OCI-LY1 (cell line): ENCODE measurements at regions not wholly inside any gene's neighbourhood (a gene's known extent, or its start where the extent isn't known, plus 50 kb on each side); places are given as distances from the start of the nearest gene placed in this dataset.

Experiments
- H2AFZ ChIP-seq: fragments of 200-600 bp; sonication (generic), shearing (Covaris generic); 2 replicates; pipeline ENCODE4 v1.6.0; 2014; ENCODE audit warnings: antibody characterized with exemption, mild to moderate bottlenecking, low read length
- H3F3A ChIP-seq: fragments of 200-600 bp; sonication (generic), shearing (Covaris generic); 2 replicates; pipeline ENCODE4 v1.6.0; 2014; ENCODE audit warnings: mild to moderate bottlenecking, antibody characterized with exemption, low read length, moderate library complexity; ENCODE audit not compliant: insufficient read depth
- H3K27ac ChIP-seq: fragments of 200-600 bp; sonication (generic); 2 replicates; pipeline ENCODE4 v1.5.1; 2014; ENCODE audit warnings: low read length, mixed run types, mild to moderate bottlenecking, low read depth; ENCODE audit not compliant: poor library complexity, severe bottlenecking
- H3K27me3 ChIP-seq: fragments of 200-600 bp; sonication (generic); 2 replicates; pipeline ENCODE4 v1.6.0; 2014; ENCODE audit warnings: antibody characterized with exemption, mild to moderate bottlenecking, low read length, moderate library complexity; ENCODE audit not compliant: insufficient read depth
- H3K36me3 ChIP-seq: fragments of 200-600 bp; sonication (generic); 2 replicates; pipeline ENCODE4 v1.6.1; 2014; ENCODE audit warnings: mild to moderate bottlenecking, antibody characterized with exemption, low read length, moderate library complexity, mixed read lengths; ENCODE audit not compliant: insufficient read depth
- H3K4me1 ChIP-seq: fragments of 200-600 bp; sonication (generic); 2 replicates; pipeline ENCODE4 v1.5.1; 2014; ENCODE audit warnings: mild to moderate bottlenecking, low read length, moderate library complexity; ENCODE audit not compliant: insufficient read depth, severe bottlenecking
- H3K4me2 ChIP-seq: fragments of 200-600 bp; sonication (generic), shearing (Covaris generic); 2 replicates; pipeline ENCODE4 v1.6.1; 2014; ENCODE audit warnings: low read length
- H3K4me3 ChIP-seq: fragments of 200-600 bp; sonication (generic); 2 replicates; pipeline ENCODE4 v1.5.1; 2014; ENCODE audit warnings: low read length, low read depth, mild to moderate bottlenecking, mixed read lengths; ENCODE audit not compliant: poor library complexity, severe bottlenecking
- H3K79me2 ChIP-seq: fragments of 200-600 bp; shearing (Covaris generic); 2 replicates; pipeline ENCODE4 v1.6.1; 2016; ENCODE audit warnings: mixed run types, low read length, mixed read lengths; ENCODE audit not compliant: insufficient read depth
- H3K9ac ChIP-seq: fragments of 200-600 bp; sonication (generic), shearing (Covaris generic); 2 replicates; pipeline ENCODE4 v1.6.1; 2014; ENCODE audit warnings: mild to moderate bottlenecking, low read length, mixed read lengths
- H3K9me2 ChIP-seq: fragments of 200-600 bp; sonication (generic), shearing (Covaris generic); 2 replicates; pipeline ENCODE4 v1.6.1; 2014; ENCODE audit warnings: low read depth, mild to moderate bottlenecking, low read length, mixed read lengths
- H3K9me3 ChIP-seq: fragments of 200-600 bp; shearing (Covaris generic); 2 replicates; pipeline ENCODE4 v1.6.1; 2014; ENCODE audit warnings: low read length, mixed read lengths
- H4K20me1 ChIP-seq: fragments of 200-600 bp; sonication (generic), shearing (Covaris generic); 2 replicates; pipeline ENCODE4 v1.6.0; 2016; ENCODE audit warnings: mild to moderate bottlenecking, low read length; ENCODE audit not compliant: insufficient read depth
- CTCF ChIP-seq: fragments of 200-600 bp; sonication (generic), shearing (Covaris generic); IDR thresholded peaks from 2 replicates; pipeline ENCODE4 v1.5.1; 2017; ENCODE audit warnings: mild to moderate bottlenecking, antibody characterized with exemption, low read length, moderate library complexity, mixed read lengths
- EZH2 ChIP-seq: fragments of 200-600 bp; sonication (generic), shearing (Covaris generic); IDR thresholded peaks from 2 replicates; pipeline ENCODE4 v1.8.0; 2017; ENCODE audit warnings: borderline replicate concordance, mixed run types, mild to moderate bottlenecking, antibody characterized with exemption, low read length, moderate library complexity, mixed read lengths

GRCh38 chr6:924661-925060 is 231.7 kb upstream of the EXOC2 start:
- H3K27ac ChIP-seq: no peak overlapping the region
- H3F3A ChIP-seq: no peaks in the 10 kb centered on the region
- no peak overlapping the region for H3K9ac ChIP-seq
- H2AFZ ChIP-seq: no peak overlapping the region
- H3K27me3 ChIP-seq: no peaks in the 10 kb centered on the region
- H3K4me1 ChIP-seq: no peaks in the 10 kb centered on the region
- no peak overlapping the region for H3K4me3 ChIP-seq
- no peak for TF ChIP-seq CTCF
- TF ChIP-seq EZH2: no peak
- H3K9me2 ChIP-seq: no peaks in the 10 kb centered on the region
- H3K36me3 ChIP-seq: no peaks in the 10 kb centered on the region
- H3K79me2 ChIP-seq: no peaks in the 10 kb centered on the region
- H3K9me3 ChIP-seq: no peaks in the 10 kb centered on the region
- no peak overlapping the region for H3K4me2 ChIP-seq
- no peaks in the 10 kb centered on the region for H4K20me1 ChIP-seq

- H3K9ac ChIP-seq: no peak overlapping the region
- H3K4me2 ChIP-seq: no peak overlapping the region
- no peaks in the 10 kb centered on the region for H3K9me3 ChIP-seq
- no peak overlapping the region for H3K4me3 ChIP-seq
- H3K27me3 ChIP-seq: no peaks in the 10 kb centered on the region
- no peaks in the 10 kb centered on the region for H3K79me2 ChIP-seq
- no peaks in the 10 kb centered on the region for H4K20me1 ChIP-seq
- no peaks in the 10 kb centered on the region for H3K36me3 ChIP-seq
- no peak overlapping the region for H3K27ac ChIP-seq
- H3F3A ChIP-seq: no peaks in the 10 kb centered on the region
- no peaks in the 10 kb centered on the region for H3K9me2 ChIP-seq
- no peaks in the 10 kb centered on the region for H3K4me1 ChIP-seq
- TF ChIP-seq CTCF (no peak), EZH2 (no peak)
- no peak overlapping the region for H2AFZ ChIP-seq
These were observed 228.5 kb upstream of the EXOC2 start for GRCh38 chr6:921400-921799.

- H4K20me1 ChIP-seq: no peaks in the 10 kb centered on the region
- no peak for TF ChIP-seq EZH2
- no peak for TF ChIP-seq CTCF
- no peaks in the 10 kb centered on the region for H3K36me3 ChIP-seq
- H3K27ac ChIP-seq: no peak overlapping the region
- no peaks in the 10 kb centered on the region for H3K9me3 ChIP-seq
- H3K4me1 ChIP-seq: no peaks in the 10 kb centered on the region
- H3K27me3 ChIP-seq: no peaks in the 10 kb centered on the region
- no peak overlapping the region for H3K4me2 ChIP-seq
- H2AFZ ChIP-seq: no peak overlapping the region
- H3F3A ChIP-seq: no peaks in the 10 kb centered on the region
- H3K79me2 ChIP-seq: no peaks in the 10 kb centered on the region
- H3K9ac ChIP-seq: no peak overlapping the region
- no peak overlapping the region for H3K4me3 ChIP-seq
- no peaks in the 10 kb centered on the region for H3K9me2 ChIP-seq
These were observed 227.6 kb upstream of the EXOC2 start for GRCh38 chr6:920512-920911.
